Neural progenitor cell (in vitro differentiated cells): ENCODE measurements at regions not wholly inside any gene's neighbourhood (a gene's known extent, or its start where the extent isn't known, plus 50 kb on each side); places are given as distances from the start of the nearest gene placed in this dataset.

ENCODE experiments used
- DNase-seq: peaks from one replicate; pipeline ENCODE4 v3.0.0-alpha.2; 2016; ENCODE audit warnings: low spot score
- H2AFZ ChIP-seq: fragments of 200-600 bp; sonication (generic); replicated peaks from 2 replicates; pipeline ENCODE4 v1.6.1; 2016; ENCODE audit warnings: antibody characterized with exemption
- H3F3A ChIP-seq: fragments of 200-600 bp; sonication (generic); 2 replicates; pipeline ENCODE4 v1.6.1; 2016; ENCODE audit warnings: antibody characterized with exemption, low read depth
- H3K27ac ChIP-seq: fragments of 200-600 bp; sonication (generic); 2 replicates; pipeline ENCODE4 v1.5.1; 2016; ENCODE audit warnings: mild to moderate bottlenecking
- H3K27me3 ChIP-seq: fragments of 200-600 bp; sonication (generic); 2 replicates; pipeline ENCODE4 v1.6.1; 2016; ENCODE audit warnings: mild to moderate bottlenecking, moderate library complexity
- H3K36me3 ChIP-seq: fragments of 200-600 bp; sonication (generic); 2 replicates; pipeline ENCODE4 v1.5.1; 2016
- H3K4me1 ChIP-seq: fragments of 200-600 bp; sonication (generic); 2 replicates; pipeline ENCODE4 v1.6.1; 2016; ENCODE audit warnings: mixed run types
- H3K4me2 ChIP-seq: fragments of 200-600 bp; sonication (generic); 2 replicates; pipeline ENCODE4 v1.6.1; 2016
- H3K4me3 ChIP-seq: fragments of 200-600 bp; sonication (generic); 2 replicates; pipeline ENCODE4 v1.5.1; 2016
- H3K79me2 ChIP-seq: fragments of 200-600 bp; sonication (generic); 2 replicates; pipeline ENCODE4 v1.6.1; 2016; ENCODE audit warnings: low read depth
- H3K9ac ChIP-seq: fragments of 200-600 bp; sonication (generic); 2 replicates; pipeline ENCODE4 v1.6.1; 2016
- H3K9me3 ChIP-seq: fragments of 200-600 bp; sonication (generic); 2 replicates; pipeline ENCODE4 v1.5.1; 2016; ENCODE audit warnings: low read depth
- H4K20me1 ChIP-seq: fragments of 200-600 bp; sonication (generic); 2 replicates; pipeline ENCODE4 v1.6.1; 2016; ENCODE audit warnings: low read depth
- H3K27ac Mint-ChIP-seq: 3 replicates; pipeline ENCODE4 v1.8.0; 2021; ENCODE audit warnings: mixed read lengths
- H3K27me3 Mint-ChIP-seq: 2 replicates; pipeline ENCODE4 v1.8.0; 2022; ENCODE audit warnings: low read depth, mild to moderate bottlenecking, inconsistent platforms, moderate library complexity, mixed read lengths; ENCODE audit not compliant: insufficient read depth
- H3K36me3 Mint-ChIP-seq: 3 replicates; pipeline ENCODE4 v1.8.0; 2021; ENCODE audit warnings: mixed read lengths
- H3K4me1 Mint-ChIP-seq: 3 replicates; pipeline ENCODE4 v1.8.0; 2021; ENCODE audit warnings: mixed read lengths
- H3K4me3 Mint-ChIP-seq: 3 replicates; pipeline ENCODE4 v1.8.0; 2021; ENCODE audit warnings: mild to moderate bottlenecking, moderate library complexity, mixed read lengths
- H3K9me3 Mint-ChIP-seq: 3 replicates; pipeline ENCODE4 v1.8.0; 2020; ENCODE audit warnings: mixed read lengths
- CTCF ChIP-seq: fragments of 200-600 bp; sonication (generic); IDR thresholded peaks from 2 replicates; pipeline ENCODE4 v1.5.1; 2017; ENCODE audit warnings: antibody characterized with exemption, mild to moderate bottlenecking
- EZH2 ChIP-seq: fragments of 200-600 bp; sonication (generic); IDR thresholded peaks from 2 replicates; pipeline ENCODE4 v1.6.1; 2017; ENCODE audit warnings: antibody characterized with exemption, mild to moderate bottlenecking, moderate library complexity
- EZH2phosphoT487 ChIP-seq: fragments of 200-600 bp; sonication (generic); IDR thresholded peaks from 2 replicates; pipeline ENCODE4 v1.6.1; 2017; ENCODE audit warnings: antibody characterized with exemption

- Mint-ChIP-seq H3K4me1 (no peaks in the 10 kb centered on the region), H3K36me3 (no peaks in the 10 kb centered on the region), H3K27ac (no peak overlapping the region), H3K27me3 (peaks cover 10% of the 10 kb centered on the region), H3K4me3 (no peak overlapping the region), H3K9me3 (peaks cover 19% of the 10 kb centered on the region)
- H3K9me3 ChIP-seq = peaks cover 3% of the 10 kb centered on the region
- no peaks in the 10 kb centered on the region for H3K4me1 ChIP-seq
- DNase-seq = no peak
- no peak overlapping the region for H3K9ac ChIP-seq
- no peak overlapping the region for H3K4me3 ChIP-seq
- no peaks in the 10 kb centered on the region for H3F3A ChIP-seq
- no peak overlapping the region for H3K4me2 ChIP-seq
- no peak overlapping the region for H3K27ac ChIP-seq
- H4K20me1 ChIP-seq = no peaks in the 10 kb centered on the region
- TF ChIP-seq EZH2phosphoT487 = no peak
- no peak for TF ChIP-seq CTCF
- TF ChIP-seq EZH2 = no peak
- H2AFZ ChIP-seq = no peak overlapping the region
- no peaks in the 10 kb centered on the region for H3K36me3 ChIP-seq
- no peaks in the 10 kb centered on the region for H3K79me2 ChIP-seq
- H3K27me3 ChIP-seq = no peaks in the 10 kb centered on the region
These were observed 828.6 kb downstream of the TBC1D22A start for GRCh38 chr22:47591016-47591415.

- no peak overlapping the region for H2AFZ ChIP-seq
- Mint-ChIP-seq H3K36me3 (no peaks in the 10 kb centered on the region), H3K4me3 (no peak overlapping the region), H3K9me3 (peaks cover 27% of the 10 kb centered on the region), H3K27ac (no peak overlapping the region), H3K27me3 (peaks cover 10% of the 10 kb centered on the region), H3K4me1 (no peaks in the 10 kb centered on the region)
- H3K27me3 ChIP-seq = no peaks in the 10 kb centered on the region
- H3K36me3 ChIP-seq = no peaks in the 10 kb centered on the region
- TF ChIP-seq CTCF = no peak
- TF ChIP-seq EZH2phosphoT487 = no peak
- no peak for TF ChIP-seq EZH2
- H3F3A ChIP-seq = no peaks in the 10 kb centered on the region
- H4K20me1 ChIP-seq = no peaks in the 10 kb centered on the region
- H3K9ac ChIP-seq = no peak overlapping the region
- DNase-seq = no peak
- H3K9me3 ChIP-seq = peaks cover 10% of the 10 kb centered on the region
- no peak overlapping the region for H3K27ac ChIP-seq
- no peak overlapping the region for H3K4me2 ChIP-seq
- no peaks in the 10 kb centered on the region for H3K4me1 ChIP-seq
- no peaks in the 10 kb centered on the region for H3K79me2 ChIP-seq
- H3K4me3 ChIP-seq = no peak overlapping the region
These were observed 827.1 kb downstream of the TBC1D22A start for GRCh38 chr22:47589271-47590250.

DNA sequence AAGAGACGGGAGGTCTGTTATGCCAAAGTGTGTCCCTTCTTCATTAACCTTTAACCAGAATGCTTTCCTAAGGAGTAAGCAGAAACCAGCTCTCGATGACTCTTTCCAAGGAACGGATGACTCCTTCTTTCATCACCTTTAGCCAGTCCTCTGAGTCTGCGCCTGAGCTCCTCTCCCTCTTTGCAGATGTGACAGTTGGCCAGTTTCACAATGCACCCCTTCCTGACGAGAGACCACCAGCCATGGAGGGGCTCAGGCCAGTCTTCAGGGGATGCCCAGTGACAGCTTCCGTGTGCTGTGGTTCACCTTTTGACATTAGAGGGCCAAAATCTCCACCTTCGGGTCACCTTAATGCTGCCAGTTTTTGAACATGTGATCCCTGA, 826.1 kb downstream of the TBC1D22A start:
- Histone ChIP-seq H3K9ac (no peak overlapping the region), H3K27ac (no peak overlapping the region), H3K36me3 (no peaks in the 10 kb centered on the region), H2AFZ (no peak overlapping the region), H3K4me2 (no peak overlapping the region), H4K20me1 (no peaks in the 10 kb centered on the region), H3K4me3 (no peak overlapping the region), H3K4me1 (no peaks in the 10 kb centered on the region), H3F3A (no peaks in the 10 kb centered on the region), H3K9me3 (peaks cover 20% of the 10 kb centered on the region), H3K79me2 (no peaks in the 10 kb centered on the region), H3K27me3 (no peaks in the 10 kb centered on the region)
- Mint-ChIP-seq H3K36me3 (no peaks in the 10 kb centered on the region), H3K4me3 (no peak overlapping the region), H3K4me1 (no peaks in the 10 kb centered on the region), H3K27me3 (peaks cover 10% of the 10 kb centered on the region), H3K27ac (no peak overlapping the region), H3K9me3 (peaks cover 34% of the 10 kb centered on the region)
- no peak for TF ChIP-seq EZH2
- no peak for TF ChIP-seq EZH2phosphoT487
- no peak for TF ChIP-seq CTCF
- DNase-seq = no peak
